Endothelial cell of umbilical vein (primary cell): ENCODE measurements at regions not wholly inside any gene's neighbourhood (a gene's known extent, or its start where the extent isn't known, plus 50 kb on each side); places are given as distances from the start of the nearest gene placed in this dataset.

Source experiments
- BruUV-seq: library from RNA; stranded (reverse); fragments of 400-500 nt; replicated peaks from 2 replicates; lab custom pipeline; 2021; lab: Mats Ljungman, UMichigan
- CTCF ChIA-PET: fragments of 300-600, 350-600 bp; sonication (Branson Sonifier 250); formaldehyde crosslinking; loops from one replicate; lab custom pipeline; 2021; ENCODE audit warnings: antibody characterized with exemption, inconsistent platforms; lab: Charles Lee
- POLR2A ChIA-PET: fragments of 300-600, 350-600 bp; sonication (Branson Sonifier 250); formaldehyde crosslinking; loops from one replicate; lab custom pipeline; 2021; ENCODE audit warnings: antibody characterized with exemption, inconsistent platforms; lab: Charles Lee
- DNase-seq: peaks from one replicate; pipeline ENCODE4 v3.0.0-alpha.2; 2011; ENCODE audit warnings: low read depth, low spot score
- FAIRE-seq: peaks from 2 replicates; lab custom pipeline; 2011; peaks lifted over from hg19 to GRCh38; lab: Jason Lieb, UNC
- H2AFZ ChIP-seq: 2 replicates; pipeline ENCODE4 v1.6.0; 2012; ENCODE audit warnings: low read depth, low read length, control low read depth, inconsistent platforms
- H3K27ac ChIP-seq: 2 replicates; pipeline ENCODE4 v1.5.1; 2011; ENCODE audit warnings: low read depth, mild to moderate bottlenecking, control low read depth, low read length, moderate library complexity; ENCODE audit not compliant: insufficient read depth
- H3K27me3 ChIP-seq, 2 experiments: 2 replicates each; pipeline versions ENCODE4 v1.6.0 to v1.6.1; 2011; ENCODE audit warnings: low read length in 2 of 2, mixed read lengths in 1 of 2; ENCODE audit not compliant: control insufficient read depth in 2 of 2, insufficient read depth in 2 of 2
- H3K36me3 ChIP-seq, 2 experiments: 2 replicates in 1 of 2; 3 replicates in 1 of 2; pipeline ENCODE4 v1.5.1; 2011; ENCODE audit warnings: low read length in 2 of 2, mild to moderate bottlenecking in 1 of 2, moderate library complexity in 1 of 2; ENCODE audit not compliant: control insufficient read depth in 2 of 2, insufficient read depth in 2 of 2; ENCODE audit errors: extremely low read depth in 1 of 2
- H3K4me1 ChIP-seq: 3 replicates; pipeline ENCODE4 v1.5.1; 2011; ENCODE audit warnings: mild to moderate bottlenecking, low read length; ENCODE audit not compliant: control insufficient read depth, insufficient read depth; ENCODE audit errors: extremely low read depth
- H3K4me2 ChIP-seq: 2 replicates; pipeline ENCODE4 v1.6.1; 2011; ENCODE audit warnings: low read length, control low read depth, mixed read lengths; ENCODE audit not compliant: insufficient read depth
- H3K4me3 ChIP-seq, 3 experiments: fragments of 200-600 bp in 1 of 3; sonication (generic), shearing (Covaris generic) in 1 of 3; replicated peaks in 1 of 3; 2 replicates each; pipeline ENCODE4 v1.5.1; 2011 to 2016; ENCODE audit warnings: control low read depth in 3 of 3, low read length in 3 of 3, mild to moderate bottlenecking in 2 of 3, inconsistent platforms in 1 of 3, low read depth in 1 of 3, moderate library complexity in 1 of 3; ENCODE audit not compliant: insufficient read depth in 1 of 3
- H3K79me2 ChIP-seq: 2 replicates; pipeline ENCODE4 v1.6.0; 2012; ENCODE audit warnings: low read length, inconsistent platforms; ENCODE audit not compliant: control insufficient read depth, insufficient read depth
- H3K9ac ChIP-seq: replicated peaks from 2 replicates; pipeline ENCODE3; 2011; ENCODE audit warnings: low read length, control low read depth; ENCODE audit not compliant: insufficient read depth; ENCODE audit errors: extremely low read depth
- H3K9me1 ChIP-seq: replicated peaks from 3 replicates; pipeline ENCODE4 v1.6.0; 2011; ENCODE audit warnings: mild to moderate bottlenecking, low read length; ENCODE audit not compliant: control insufficient read depth, insufficient read depth; ENCODE audit errors: extremely low read depth
- H3K9me3 ChIP-seq: replicated peaks from 2 replicates; pipeline ENCODE4 v1.5.1; 2012; ENCODE audit warnings: low read length, inconsistent platforms; ENCODE audit not compliant: control insufficient read depth, insufficient read depth
- H4K20me1 ChIP-seq: replicated peaks from 2 replicates; pipeline ENCODE3; 2011; ENCODE audit warnings: mild to moderate bottlenecking, low read length; ENCODE audit not compliant: control insufficient read depth, insufficient read depth; ENCODE audit errors: extremely low read depth
- EZH2 ChIP-seq: IDR thresholded peaks from 2 replicates; pipeline ENCODE4 v1.6.1; 2012; ENCODE audit warnings: borderline replicate concordance, low read depth, mild to moderate bottlenecking, moderate library complexity, low read length, inconsistent platforms; ENCODE audit not compliant: severe bottlenecking
- FOS ChIP-seq: IDR thresholded peaks from 2 replicates; pipeline ENCODE4 v1.6.1; 2011; ENCODE audit warnings: mild to moderate bottlenecking, low read length, moderate library complexity, borderline replicate concordance; ENCODE audit not compliant: insufficient read depth
- GATA2 ChIP-seq: IDR thresholded peaks from 2 replicates; pipeline ENCODE4 v1.7.0; 2011; ENCODE audit warnings: low read depth, mild to moderate bottlenecking, moderate library complexity, mixed read lengths, low read length; ENCODE audit not compliant: insufficient read length, insufficient read depth
- JUN ChIP-seq: IDR thresholded peaks from 2 replicates; pipeline ENCODE4 v1.6.1; 2011; ENCODE audit warnings: borderline replicate concordance, low read depth; ENCODE audit not compliant: insufficient read length, insufficient read depth
- MYC ChIP-seq: IDR thresholded peaks from one replicate; pipeline ENCODE4 v1.6.1; 2011; ENCODE audit warnings: mild to moderate bottlenecking, low read depth, low read length
- POLR2A ChIP-seq: IDR thresholded peaks from 2 replicates; pipeline ENCODE4 v1.6.1; 2012; ENCODE audit warnings: low read depth, mild to moderate bottlenecking, control low read depth, low read length
- POLR2AphosphoS5 ChIP-seq: IDR thresholded peaks from 2 replicates; pipeline ENCODE4 v1.6.1; 2012; ENCODE audit warnings: low read depth, mild to moderate bottlenecking, control low read depth, low read length, moderate library complexity; ENCODE audit not compliant: insufficient read depth
- dilution Hi-C: fragments of 300-500 bp; cut with MboI; formaldehyde crosslinking; loops from one replicate; pipeline ENCODE4 v1.15.0; 2019; ENCODE audit warnings: low sequenced_read_pairs; ENCODE audit not compliant: extremely low pct_ligation_motif_present
- intact Hi-C: fragments of 100-400 bp; cut with micrococcal nuclease; formaldehyde crosslinking; loops from one replicate; pipeline ENCODE4 v1.10.0; 2022
- TF ChIP-seq, protein P1 (sequence below): IDR thresholded peaks from 2 replicates; pipeline ENCODE4 v1.6.1; 2011; ENCODE audit not compliant: insufficient read depth, insufficient read length
- TF ChIP-seq, protein P2 (sequence below), 2 donors: IDR thresholded peaks; 1 replicate in 1 of 2; 2 replicates in 1 of 2; pipeline ENCODE4 v1.5.1; 2011; ENCODE audit warnings: low read length in 2 of 2, mild to moderate bottlenecking in 2 of 2, moderate library complexity in 2 of 2, control low read depth in 1 of 2, inconsistent platforms in 1 of 2, low read depth in 1 of 2; ENCODE audit not compliant: insufficient read depth in 1 of 2; ENCODE audit errors: extremely low read depth in 1 of 2

DNA sequence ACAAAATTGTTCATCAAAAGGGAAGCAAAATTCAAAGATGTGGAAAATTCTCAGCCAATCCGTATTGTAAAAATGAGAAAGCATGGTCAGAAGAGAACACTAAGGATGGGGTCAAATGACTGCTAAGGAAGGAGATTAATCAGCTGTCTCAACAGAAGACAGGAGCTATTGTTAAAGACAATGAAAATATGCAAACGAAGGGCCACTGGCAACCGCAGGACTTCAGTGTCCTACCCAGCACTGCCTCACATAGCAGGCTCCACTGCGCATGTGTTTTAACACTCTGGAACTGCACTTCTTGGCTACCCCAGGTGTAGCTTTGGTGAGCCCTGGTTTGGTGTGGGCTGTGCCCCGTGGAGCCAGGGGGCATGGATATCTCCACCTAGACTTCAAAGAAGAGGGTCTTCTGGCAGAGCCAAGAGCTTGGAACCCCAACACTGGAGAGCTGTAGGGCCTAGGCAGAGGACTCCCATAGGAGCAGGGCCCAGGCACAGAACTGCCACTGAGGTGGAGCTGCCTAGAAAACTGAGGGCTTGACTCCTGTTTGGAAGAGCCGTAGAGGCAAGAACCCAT, 176.2 kb upstream of the GDF10 start:
- Histone ChIP-seq H3K79me2 (no peaks in the 10 kb centered on the region), H4K20me1 (no peaks in the 10 kb centered on the region), H3K4me2 (no peak overlapping the region), H2AFZ (no peak overlapping the region), H3K9me3 (no peaks in the 10 kb centered on the region), H3K9me1 (no peaks in the 10 kb centered on the region), H3K27me3 (no peaks in the 10 kb centered on the region), H3K4me1 (no peaks in the 10 kb centered on the region), H3K9ac (no peak overlapping the region), H3K27ac (no peak overlapping the region), H3K36me3 (no peaks in the 10 kb centered on the region), H3K4me3 (no peak overlapping the region)
- CTCF ChIA-PET = no interaction called here
- dilution Hi-C loops = no loop called here
- no peak for DNase-seq
- no TSS peak for BruUV-seq
- POLR2A ChIA-PET = no interaction called here
- TF ChIP-seq POLR2A = no peak
- TF ChIP-seq GATA2 = no peak
- no peak for TF ChIP-seq EZH2
- no peak for TF ChIP-seq JUN
- TF ChIP-seq FOS = no peak
- TF ChIP-seq, protein P1, sequence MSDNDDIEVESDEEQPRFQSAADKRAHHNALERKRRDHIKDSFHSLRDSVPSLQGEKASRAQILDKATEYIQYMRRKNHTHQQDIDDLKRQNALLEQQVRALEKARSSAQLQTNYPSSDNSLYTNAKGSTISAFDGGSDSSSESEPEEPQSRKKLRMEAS = no peak
- TF ChIP-seq MYC = no peak
- no peak for TF ChIP-seq POLR2AphosphoS5
- TF ChIP-seq, protein P2, sequence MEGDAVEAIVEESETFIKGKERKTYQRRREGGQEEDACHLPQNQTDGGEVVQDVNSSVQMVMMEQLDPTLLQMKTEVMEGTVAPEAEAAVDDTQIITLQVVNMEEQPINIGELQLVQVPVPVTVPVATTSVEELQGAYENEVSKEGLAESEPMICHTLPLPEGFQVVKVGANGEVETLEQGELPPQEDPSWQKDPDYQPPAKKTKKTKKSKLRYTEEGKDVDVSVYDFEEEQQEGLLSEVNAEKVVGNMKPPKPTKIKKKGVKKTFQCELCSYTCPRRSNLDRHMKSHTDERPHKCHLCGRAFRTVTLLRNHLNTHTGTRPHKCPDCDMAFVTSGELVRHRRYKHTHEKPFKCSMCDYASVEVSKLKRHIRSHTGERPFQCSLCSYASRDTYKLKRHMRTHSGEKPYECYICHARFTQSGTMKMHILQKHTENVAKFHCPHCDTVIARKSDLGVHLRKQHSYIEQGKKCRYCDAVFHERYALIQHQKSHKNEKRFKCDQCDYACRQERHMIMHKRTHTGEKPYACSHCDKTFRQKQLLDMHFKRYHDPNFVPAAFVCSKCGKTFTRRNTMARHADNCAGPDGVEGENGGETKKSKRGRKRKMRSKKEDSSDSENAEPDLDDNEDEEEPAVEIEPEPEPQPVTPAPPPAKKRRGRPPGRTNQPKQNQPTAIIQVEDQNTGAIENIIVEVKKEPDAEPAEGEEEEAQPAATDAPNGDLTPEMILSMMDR (IDR thresholded peaks at IDR 0.05; ENCODE audit: extremely low read depth in 1 of 2, insufficient read depth in 1 of 2, low read depth in 1 of 2, low read length in 2 of 2) = no peak
- FAIRE-seq = no peak
- intact Hi-C loops = no loop called here
